SK-N-MC (cell line): ENCODE measurements at regions not wholly inside any gene's neighbourhood (a gene's known extent, or its start where the extent isn't known, plus 50 kb on each side); places are given as distances from the start of the nearest gene placed in this dataset.

Experiments used
- DNase-seq: peaks from one replicate; pipeline ENCODE4 v3.0.0-alpha.2; 2011; ENCODE audit warnings: low read depth, low spot score
- H3K27ac ChIP-seq: fragments of 200-600 bp; sonication (generic); 2 replicates; pipeline ENCODE4 v1.5.1; 2016; ENCODE audit warnings: mixed run types
- H3K36me3 ChIP-seq: fragments of 200-600 bp; sonication (generic); 2 replicates; pipeline ENCODE4 v1.6.1; 2017; ENCODE audit warnings: antibody characterized with exemption, low read length, mixed read lengths; ENCODE audit not compliant: insufficient read depth
- H3K4me3 ChIP-seq: fragments of 200-600 bp; sonication (generic); 2 replicates; pipeline ENCODE4 v1.5.1; 2016
- H3K9ac ChIP-seq: fragments of 200-600 bp; sonication (generic); 2 replicates; pipeline ENCODE4 v1.8.0; 2017; ENCODE audit warnings: mixed run types, mixed read lengths; ENCODE audit not compliant: insufficient read length
- H3K9me3 ChIP-seq: fragments of 200-600 bp; sonication (generic); 2 replicates; pipeline ENCODE4 v1.6.1; 2017; ENCODE audit warnings: low read depth, mild to moderate bottlenecking, antibody characterized with exemption, low read length, moderate library complexity, mixed read lengths
- EZH2 ChIP-seq: fragments of 200-600 bp; sonication (generic); IDR thresholded peaks from one replicate; pipeline ENCODE4 v1.6.1; 2017; ENCODE audit warnings: antibody characterized with exemption
- FOXP2 ChIP-seq: optimal IDR thresholded peaks from 2 replicates; pipeline ENCODE3; 2011; ENCODE audit warnings: mild to moderate bottlenecking, moderate library complexity; ENCODE audit not compliant: insufficient read depth; ENCODE audit errors: extremely low read length, control extremely low read depth
- POLR2AphosphoS5 ChIP-seq: IDR thresholded peaks from 2 replicates; pipeline ENCODE4 v1.6.1; 2012; ENCODE audit warnings: mild to moderate bottlenecking, low read depth, low read length, borderline replicate concordance

- Histone ChIP-seq H3K9ac (no peak overlapping the region), H3K9me3 (no peaks in the 10 kb centered on the region), H3K27ac (peak overlapping the region; percentile 84), H3K36me3 (no peaks in the 10 kb centered on the region), H3K4me3 (peak overlapping the region; percentile 62)
- DNase-seq, result peak; percentile 48
- no peak for TF ChIP-seq POLR2AphosphoS5
- no peak for TF ChIP-seq EZH2
- no peak for TF ChIP-seq FOXP2
These were observed 56.0 kb downstream of the EN1 start for GRCh38 chr2:118791483-118791882.

DNA sequence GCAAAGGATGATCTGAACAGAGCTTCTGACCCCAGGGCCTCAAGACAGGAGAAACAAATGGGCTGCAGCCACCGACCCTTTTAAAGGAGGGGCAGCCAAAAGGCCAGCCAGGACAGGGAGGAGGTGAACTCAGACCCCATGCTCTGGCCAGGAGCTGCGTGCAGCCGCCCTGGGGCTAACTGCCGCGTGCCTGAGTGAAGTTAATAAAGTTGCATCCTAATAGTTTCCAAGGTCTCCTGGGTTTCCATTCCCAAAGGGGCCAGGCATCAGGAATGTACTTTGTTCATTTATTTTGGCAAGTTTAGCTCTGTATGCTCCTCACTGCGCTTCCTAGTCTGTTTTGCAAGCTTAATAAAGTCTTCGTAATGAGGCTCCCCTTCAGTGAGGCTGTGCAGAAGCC is 60.7 kb downstream of the EN1 start:
- DNase-seq, result no peak
- TF ChIP-seq POLR2AphosphoS5, result no peak
- TF ChIP-seq EZH2, result no peak
- TF ChIP-seq FOXP2, result no peak
- no peak overlapping the region for H3K9ac ChIP-seq

GRCh38 chr2:118784860-118785259 is 62.6 kb downstream of the EN1 start:
- Histone ChIP-seq H3K9me3 (no peaks in the 10 kb centered on the region), H3K27ac (no peak overlapping the region), H3K36me3 (no peaks in the 10 kb centered on the region), H3K4me3 (no peak overlapping the region), H3K9ac (no peak overlapping the region)
- TF ChIP-seq POLR2AphosphoS5 (no peak), EZH2 (no peak), FOXP2 (no peak)
- DNase-seq, result no peak

More for the DNA sequence above, 60.7 kb downstream of the EN1 start:
- no peak overlapping the region for H3K27ac ChIP-seq
- H3K4me3 ChIP-seq, result no peak overlapping the region
- H3K9me3 ChIP-seq, result no peaks in the 10 kb centered on the region
- H3K36me3 ChIP-seq, result no peaks in the 10 kb centered on the region

DNA sequence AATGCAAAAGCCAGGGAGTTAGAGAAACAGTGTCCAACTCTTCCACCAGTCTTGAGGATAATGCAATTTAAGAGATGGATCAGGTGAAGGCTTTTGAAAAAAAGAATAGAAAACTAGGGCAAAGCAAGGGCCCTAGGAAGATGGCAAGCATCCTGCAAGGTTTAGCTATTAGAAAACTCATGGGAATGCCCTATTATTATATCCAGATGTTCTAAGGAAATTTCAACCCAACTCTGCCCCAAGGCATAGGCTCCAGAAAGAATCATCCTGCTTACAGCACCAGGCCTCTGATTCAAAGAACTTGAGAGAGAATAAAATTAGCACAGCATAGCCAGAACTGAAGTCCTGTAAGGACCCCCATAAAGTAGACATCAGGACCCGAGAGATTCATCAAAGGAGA is 68.1 kb downstream of the EN1 start:
- Histone ChIP-seq H3K36me3 (no peaks in the 10 kb centered on the region), H3K27ac (peak overlapping the region; percentile 66), H3K9me3 (no peaks in the 10 kb centered on the region), H3K4me3 (0 out of 2 replicates have a peak overlapping the region, but pooled peaks have one; percentile 26), H3K9ac (no peak overlapping the region)
- peak; percentile 44 for DNase-seq
- TF ChIP-seq EZH2 (no peak), FOXP2 (no peak), POLR2AphosphoS5 (no peak)

DNA sequence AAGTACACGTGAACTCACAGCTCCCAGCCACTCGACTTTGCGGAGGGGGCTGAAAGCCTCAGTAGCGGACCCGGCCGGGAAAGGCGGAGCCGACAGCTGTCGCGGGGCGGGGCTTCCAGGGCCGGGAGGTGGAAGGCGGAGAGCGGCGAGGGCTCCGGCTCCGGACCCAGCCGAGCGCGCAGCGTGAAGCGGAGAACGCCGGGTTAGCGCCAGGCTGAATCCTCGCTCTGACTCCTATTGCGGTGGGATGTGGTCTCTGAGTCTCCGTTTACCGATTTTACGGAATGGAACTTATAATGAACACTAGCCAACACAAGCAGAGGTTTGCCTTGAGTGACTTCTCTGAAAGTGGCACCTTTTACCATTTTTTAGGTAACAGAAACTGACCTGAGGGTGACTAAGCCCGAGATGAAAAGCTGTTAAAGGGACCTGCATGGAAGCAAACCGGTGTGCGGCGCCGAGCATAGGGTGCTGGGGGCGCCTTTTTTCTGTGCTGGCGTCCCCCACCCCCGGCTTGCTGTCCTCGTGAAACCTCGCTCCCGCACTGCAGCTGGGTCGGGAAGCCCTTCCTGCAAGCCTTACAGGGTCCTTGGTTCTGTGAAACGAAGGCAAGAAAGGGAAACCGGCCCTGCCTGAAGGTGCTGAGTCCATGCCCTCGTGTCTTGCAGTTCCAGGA is 72.9 kb downstream of the EN1 start:
- no peaks in the 10 kb centered on the region for H3K36me3 ChIP-seq
- H3K27ac ChIP-seq, result no peak overlapping the region
- peak overlapping the region; percentile 56 for H3K9ac ChIP-seq
- H3K9me3 ChIP-seq, result no peaks in the 10 kb centered on the region
- peak overlapping the region; percentile 80 for H3K4me3 ChIP-seq
- TF ChIP-seq EZH2 (no peak), FOXP2 (no peak), POLR2AphosphoS5 (no peak)
- no peak for DNase-seq

GRCh38 chr2:118773826-118774225 is 73.6 kb downstream of the EN1 start:
- Histone ChIP-seq H3K36me3 (no peaks in the 10 kb centered on the region), H3K9ac (no peak overlapping the region), H3K27ac (no peak overlapping the region), H3K9me3 (no peaks in the 10 kb centered on the region), H3K4me3 (peak overlapping the region; percentile 80)
- no peak for DNase-seq
- TF ChIP-seq EZH2 (no peak), FOXP2 (no peak), POLR2AphosphoS5 (no peak)

GRCh38 chr2:118772487-118773200 is 74.8 kb downstream of the EN1 start:
- DNase-seq, result no peak

DNA sequence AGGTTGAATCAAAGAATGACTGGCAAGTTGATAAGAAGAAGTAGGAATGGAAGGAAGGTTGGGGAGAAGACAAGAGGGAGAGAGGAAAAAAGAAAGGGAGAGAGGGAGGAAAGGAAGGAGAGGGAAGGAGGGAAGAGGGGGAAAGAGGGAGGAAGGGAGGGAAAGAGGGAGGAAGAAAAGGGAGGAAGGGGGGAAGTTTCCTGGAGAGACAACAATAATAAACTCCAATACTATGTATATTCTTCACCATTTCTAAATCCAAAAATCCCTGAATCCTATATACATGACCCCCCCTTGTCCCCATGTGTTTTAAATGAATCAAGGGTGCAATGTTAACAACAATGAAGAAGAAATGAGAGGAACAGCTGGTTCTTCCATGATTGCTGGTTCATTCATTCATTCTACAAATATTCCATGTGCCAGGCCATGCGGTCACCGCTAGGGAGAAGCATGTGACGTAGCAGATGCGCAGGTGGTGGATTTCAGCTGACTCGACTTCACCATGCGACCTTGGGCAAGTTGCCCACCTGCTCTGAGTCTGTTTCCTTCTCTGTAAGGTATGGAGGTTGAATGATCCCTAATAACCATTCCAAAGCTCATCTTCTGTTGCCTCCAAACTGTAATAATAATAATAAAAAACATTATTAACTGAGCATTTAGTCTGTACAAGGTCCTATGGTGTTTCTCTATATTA is 77.6 kb downstream of the EN1 start:
- Histone ChIP-seq H3K27ac (no peak overlapping the region), H3K4me3 (no peak overlapping the region), H3K36me3 (no peaks in the 10 kb centered on the region), H3K9ac (no peak overlapping the region), H3K9me3 (no peaks in the 10 kb centered on the region)
- DNase-seq, result no peak
- TF ChIP-seq EZH2, result no peak
- TF ChIP-seq POLR2AphosphoS5, result no peak
- TF ChIP-seq FOXP2, result no peak

More at GRCh38 chr2:118772487-118773200, 74.8 kb downstream of the EN1 start:
- Histone ChIP-seq H3K9me3 (no peaks in the 10 kb centered on the region), H3K27ac (no peak overlapping the region), H3K36me3 (no peaks in the 10 kb centered on the region), H3K4me3 (no peak overlapping the region), H3K9ac (no peak overlapping the region)
- TF ChIP-seq FOXP2 (no peak), EZH2 (no peak), POLR2AphosphoS5 (no peak)
